Activated naive CD4-positive, alpha-beta T cell treated with anti-CD3 and anti-CD28 coated beads, Interleukin-2, amount 50 U/mL, for 72 hours (primary cell): ENCODE measurements at regions not wholly inside any gene's neighbourhood (a gene's known extent, or its start where the extent isn't known, plus 50 kb on each side); places are given as distances from the start of the nearest gene placed in this dataset.
A peak's percentile ranks its signal among the peaks of the same experiment; 100 is the strongest.
"Not testable (repeated sequence)": the region's sequence is repeated elsewhere in the genome, so short reads cannot be mapped to it uniquely, and the experiment has no call there.

ENCODE experiments used
- ATAC-seq, 2 donors: fragments of 150-1000 bp; cut with Tn5 transposase; 2 replicates each; pipeline ENCODE4 v1.10.0; 2021; ENCODE audit warnings: mild to moderate bottlenecking in 2 of 2, moderate library complexity in 2 of 2
- DNase-seq, 2 donors: peaks; one replicate each; pipeline ENCODE4 v3.0.0; 2021 to 2022; ENCODE audit warnings: low spot score in 2 of 2
- H3K27ac Mint-ChIP-seq, 2 donors: one replicate each; pipeline ENCODE4 v1.8.0; 2022; ENCODE audit warnings: mild to moderate bottlenecking in 2 of 2, mixed read lengths in 2 of 2
- H3K36me3 Mint-ChIP-seq, 2 donors: one replicate each; pipeline ENCODE4 v1.8.0; 2022; ENCODE audit warnings: mixed read lengths in 2 of 2
- H3K9me3 Mint-ChIP-seq, 2 donors: one replicate each; pipeline ENCODE4 v1.8.0; 2022; ENCODE audit warnings: mixed read lengths in 2 of 2

DNA sequence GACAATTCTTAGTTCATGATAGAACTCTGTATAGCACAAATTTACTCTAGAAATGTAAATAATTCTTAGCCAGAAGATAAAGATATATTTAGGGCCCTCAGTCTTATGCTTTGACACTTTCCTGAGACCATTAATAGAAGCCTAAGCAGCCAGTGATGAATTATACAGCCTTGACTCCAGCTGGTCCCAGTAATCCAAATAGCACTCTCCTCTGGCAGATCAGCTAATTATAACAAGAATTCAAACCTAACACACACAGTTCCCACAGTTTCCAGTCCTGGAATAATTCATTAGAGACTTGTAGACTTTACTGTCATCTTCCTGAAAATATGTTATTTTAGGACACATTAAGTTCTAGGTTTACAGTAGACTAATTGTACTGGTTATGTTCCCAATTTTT, 50.4 kb downstream of the SHOC1 start:
- DNase-seq: no peak
- ATAC-seq: no peak
- no peak overlapping the region for H3K27ac Mint-ChIP-seq
- H3K36me3 Mint-ChIP-seq: peaks cover 0 to under 1% of the 10 kb centered on the region in 2 donors
- no peaks in the 10 kb centered on the region for H3K9me3 Mint-ChIP-seq

GRCh38 chr9:111743275-111743674, 51.5 kb downstream of the SHOC1 start:
- DNase-seq: no peak
- Mint-ChIP-seq H3K27ac (peak overlapping the region in 1 of 2 donors; percentile 78), H3K9me3 (no peaks in the 10 kb centered on the region), H3K36me3 (no peaks in the 10 kb centered on the region)
- ATAC-seq: peak; percentile 100

- Mint-ChIP-seq H3K9me3 (peaks cover 0 to 4% of the 10 kb centered on the region in 2 donors), H3K27ac (no peak overlapping the region), H3K36me3 (peaks cover 0 to 5% of the 10 kb centered on the region in 2 donors)
- ATAC-seq (no peak), DNase-seq (no peak)
Measured at GRCh38 chr9:111740739-111741138, 54.0 kb downstream of the SHOC1 start.

DNA sequence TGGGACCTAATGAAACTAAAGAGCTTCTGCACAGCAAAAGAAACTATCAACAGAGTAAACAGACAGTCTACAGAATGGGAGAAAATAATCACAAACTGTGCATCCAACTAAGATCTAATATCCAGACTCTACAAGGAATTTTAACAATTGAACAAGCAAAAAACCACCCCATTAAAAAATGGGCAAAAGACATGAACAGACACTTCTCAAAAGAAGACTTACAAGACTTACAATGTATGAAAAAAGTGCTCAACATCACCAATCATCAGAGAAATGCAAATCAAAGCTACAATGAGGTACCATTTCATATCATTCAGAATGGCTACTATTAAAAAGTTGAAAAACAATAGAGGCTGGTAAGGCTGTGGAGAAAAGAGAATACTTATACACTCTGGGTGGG, 58.0 kb downstream of the SHOC1 start:
- Mint-ChIP-seq H3K36me3 (peaks cover 0 to 11% of the 10 kb centered on the region in 2 donors), H3K9me3 (peaks cover 0 to 9% of the 10 kb centered on the region in 2 donors)
- ATAC-seq: no peak

DNA sequence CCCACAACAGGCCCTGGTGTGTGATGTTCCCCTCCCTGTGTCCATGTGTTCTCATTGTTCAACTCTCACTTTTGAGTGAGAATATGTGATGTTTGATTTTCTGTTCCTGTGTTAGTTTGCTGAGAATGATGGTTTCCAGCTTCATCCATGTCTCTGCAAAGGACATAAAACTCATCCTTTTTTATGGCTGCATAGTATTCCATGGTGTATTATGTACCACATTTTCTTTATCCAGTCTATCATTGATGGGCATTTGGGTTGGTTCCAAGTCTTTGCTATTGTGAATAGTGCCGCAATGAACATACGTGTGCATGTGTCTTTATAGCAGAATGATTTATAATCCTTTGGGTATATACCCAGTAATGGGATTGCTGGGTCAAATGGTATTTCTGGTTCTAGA, 59.4 kb downstream of the SHOC1 start:
- H3K27ac Mint-ChIP-seq, ATAC-seq, DNase-seq: not testable (repeated sequence)
- Mint-ChIP-seq H3K9me3 (peaks cover 0 to 19% of the 10 kb centered on the region in 2 donors), H3K36me3 (peaks cover 8 to 21% of the 10 kb centered on the region in 2 donors)

More for the DNA sequence above, 58.0 kb downstream of the SHOC1 start:
- no peak overlapping the region for H3K27ac Mint-ChIP-seq
- no peak for DNase-seq

DNA sequence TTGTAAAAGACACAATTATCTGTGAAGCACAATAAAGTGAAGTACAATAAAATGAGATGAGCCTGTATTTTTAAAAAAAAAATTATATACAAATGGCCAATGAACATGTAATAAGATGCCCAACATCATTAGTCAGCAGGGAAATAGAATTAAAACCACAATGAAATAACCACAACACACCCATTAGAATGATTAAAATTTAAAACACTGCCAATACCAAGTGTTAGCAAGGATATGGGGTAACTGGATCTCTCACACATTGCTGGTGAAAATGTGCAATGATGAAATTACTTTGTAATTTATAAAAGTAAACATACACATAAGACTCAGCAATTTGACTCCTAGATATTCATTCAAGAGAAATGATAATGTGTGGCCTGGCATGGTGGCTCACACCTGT, 62.8 kb downstream of the SHOC1 start:
- no peak for ATAC-seq
- no peak for DNase-seq
- Mint-ChIP-seq H3K36me3 (peaks cover 15 to 34% of the 10 kb centered on the region in 2 donors), H3K27ac (no peak overlapping the region), H3K9me3 (peaks cover 0 to 25% of the 10 kb centered on the region in 2 donors)

DNA sequence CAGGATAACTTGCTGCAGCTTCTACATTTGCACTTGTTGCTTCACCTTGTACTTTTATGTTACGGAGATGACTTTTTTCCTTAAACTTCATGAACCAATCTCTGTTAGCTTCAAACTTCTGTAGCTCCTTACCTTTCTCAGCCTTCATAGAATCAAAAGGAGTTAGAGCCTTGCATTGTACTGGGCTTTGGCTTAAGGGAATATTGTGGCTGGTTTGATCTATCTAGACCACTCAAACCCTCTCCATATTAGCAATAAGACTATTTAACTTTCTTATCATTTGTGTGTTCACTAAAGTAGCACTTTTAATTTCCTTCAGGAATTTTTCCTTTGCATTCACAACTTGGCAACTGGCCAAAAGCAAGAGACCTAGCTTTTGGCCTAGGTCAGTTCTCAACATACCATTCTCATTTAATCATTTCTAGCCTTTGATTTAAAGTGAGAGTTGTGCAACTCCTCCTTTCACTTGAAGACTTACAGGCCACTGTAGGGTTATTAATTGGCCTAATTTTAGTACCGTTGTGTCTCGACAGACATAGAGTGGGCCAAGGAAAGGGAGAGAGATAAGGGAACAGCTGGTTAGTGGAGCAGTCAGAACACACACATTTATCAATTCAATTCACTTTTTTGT, 63.7 kb downstream of the SHOC1 start:
- peaks cover 0 to 21% of the 10 kb centered on the region in 2 donors for H3K9me3 Mint-ChIP-seq
- DNase-seq: no peak
- ATAC-seq: no peak
- H3K27ac Mint-ChIP-seq: no peak overlapping the region
- H3K36me3 Mint-ChIP-seq: peaks cover 15 to 32% of the 10 kb centered on the region in 2 donors

DNA sequence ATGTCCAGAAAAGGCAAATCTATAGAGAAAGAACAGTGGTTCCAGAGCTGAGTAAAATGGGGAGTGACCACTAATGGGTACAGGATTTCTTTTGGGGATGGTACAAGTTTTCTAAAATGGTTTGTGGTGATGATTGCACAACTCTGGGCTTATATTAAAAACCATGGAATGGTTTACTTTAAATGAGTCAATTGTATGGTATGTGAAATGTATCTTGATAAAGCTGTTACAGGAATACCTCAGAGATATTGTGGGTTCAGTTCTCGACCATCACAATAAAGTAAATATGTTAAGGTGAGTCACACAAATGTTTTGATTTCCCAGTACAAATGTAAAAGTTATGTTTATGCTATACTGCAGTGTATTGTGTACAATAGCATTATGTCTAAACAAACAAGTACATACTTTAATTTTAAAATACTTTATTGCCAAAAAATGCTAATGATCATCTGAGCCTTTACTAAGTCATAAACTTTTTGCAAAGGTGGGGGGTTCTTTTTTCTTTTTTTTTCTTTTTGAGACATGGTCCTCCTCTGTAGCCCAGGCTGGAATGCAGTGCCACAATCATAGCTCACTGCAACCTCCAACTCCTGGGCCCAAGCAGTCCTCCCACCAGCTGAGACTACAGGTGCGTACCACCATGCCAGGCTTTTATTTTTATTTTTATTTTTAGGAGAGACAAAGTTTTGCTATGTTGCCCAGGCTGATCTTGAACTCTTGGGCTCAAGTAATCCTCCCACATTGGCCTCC, 65.9 kb downstream of the SHOC1 start:
- ATAC-seq: peak; percentile 59 to 80
- no peak for DNase-seq
- peaks cover 15 to 23% of the 10 kb centered on the region in 2 donors for H3K36me3 Mint-ChIP-seq
- peaks cover 0 to 16% of the 10 kb centered on the region in 2 donors for H3K9me3 Mint-ChIP-seq
- H3K27ac Mint-ChIP-seq: no peak overlapping the region

DNA sequence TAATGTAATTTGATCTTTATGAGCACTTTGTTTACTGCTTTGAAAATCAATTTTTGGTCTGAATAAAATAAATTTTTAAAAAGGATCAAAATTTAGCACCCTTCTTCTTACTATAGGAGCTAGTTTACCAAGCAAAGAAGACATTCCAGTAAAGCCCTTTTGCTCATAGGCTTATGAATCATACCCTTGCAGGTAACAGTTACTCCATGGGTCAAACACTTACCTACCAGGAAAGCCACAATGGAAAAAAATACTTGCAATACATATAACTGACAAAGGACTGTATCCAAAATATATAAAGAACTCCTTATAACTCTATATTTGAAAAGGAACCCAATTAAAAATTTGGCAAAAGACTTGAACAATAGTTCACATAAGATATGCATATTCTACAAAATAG, 66.6 kb downstream of the SHOC1 start:
- ATAC-seq: peak; percentile 61 to 62
- Mint-ChIP-seq H3K9me3 (peaks cover 0 to 16% of the 10 kb centered on the region in 2 donors), H3K36me3 (peaks cover 15 to 23% of the 10 kb centered on the region in 2 donors), H3K27ac (no peak overlapping the region)
- DNase-seq: no peak

DNA sequence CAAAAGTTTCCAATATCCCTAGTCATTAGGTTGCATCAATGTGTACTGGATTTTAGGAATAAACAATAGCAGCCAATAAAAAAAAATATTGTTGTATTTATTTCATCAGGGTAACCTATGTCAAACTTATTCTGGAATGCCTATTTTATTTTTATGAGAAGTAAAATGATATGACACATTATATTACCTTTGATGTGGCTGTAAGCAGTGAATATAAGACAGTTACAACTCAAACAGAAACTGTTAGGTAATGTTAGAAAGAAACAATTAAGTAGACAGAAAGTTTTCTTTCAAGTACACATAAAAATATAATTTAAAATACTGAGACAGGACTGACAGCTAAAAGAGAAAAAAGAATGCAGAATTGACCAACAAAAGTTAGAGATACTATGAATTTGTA, 65.5 kb downstream of the GNG10 start:
- Mint-ChIP-seq H3K36me3 (peaks cover 15 to 23% of the 10 kb centered on the region in 2 donors), H3K27ac (no peak overlapping the region), H3K9me3 (peaks cover 0 to 16% of the 10 kb centered on the region in 2 donors)
- DNase-seq (no peak), ATAC-seq (peak in 1 of 2 donors; percentile 66)

GRCh38 chr9:111720174-111720573, 58.8 kb downstream of the GNG10 start:
- ATAC-seq: peak in 1 of 2 donors; percentile 18
- peak overlapping the region in 1 of 2 donors; percentile 58 for H3K27ac Mint-ChIP-seq
- DNase-seq: no peak
- H3K36me3 Mint-ChIP-seq: no peaks in the 10 kb centered on the region
- no peaks in the 10 kb centered on the region for H3K9me3 Mint-ChIP-seq
